ENCODE measurements at regions not wholly inside any gene's neighbourhood (a gene's known extent, or its start where the extent isn't known, plus 50 kb on each side); places are given as distances from the start of the nearest gene placed in this dataset.

DNA sequence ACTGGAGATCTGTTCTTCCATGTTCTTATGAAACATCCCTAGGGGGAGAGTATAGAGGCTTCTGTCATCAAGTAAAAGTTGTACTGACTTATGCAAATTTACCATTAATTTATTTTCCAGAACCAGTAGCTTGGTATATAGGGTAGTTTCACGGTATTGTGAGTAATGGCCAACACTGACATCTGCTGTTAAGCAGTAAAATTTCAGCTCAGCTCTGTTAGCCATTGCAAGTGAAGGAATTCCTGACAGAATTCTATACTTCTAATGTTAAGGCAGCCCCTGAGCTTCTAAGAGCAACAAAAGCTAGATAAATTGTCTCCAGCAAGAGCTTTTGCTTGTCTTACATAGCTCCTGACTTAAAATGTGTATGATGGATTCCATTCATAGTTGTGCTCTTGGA, 613.5 kb upstream of the C16orf82 start:
- TF ChIP-seq CTCF (IDR thresholded peaks at IDR 0.05) (no peak), POLR2A (IDR thresholded peaks at IDR 0.05) (no peak)
